H1 (cell line): ENCODE measurements at regions not wholly inside any gene's neighbourhood (a gene's known extent, or its start where the extent isn't known, plus 50 kb on each side); places are given as distances from the start of the nearest gene placed in this dataset.

ENCODE experiments used
- CTCF ChIA-PET: fragments of 300-600 bp; sonication (Branson Sonifier 250); formaldehyde crosslinking; loops from one replicate; lab custom pipeline; 2021; ENCODE audit not compliant: partially characterized antibody; lab: Charles Lee
- POLR2A ChIA-PET: fragments of 300-600 bp; sonication (Branson Sonifier 250); formaldehyde crosslinking; loops from one replicate; lab custom pipeline; 2021; ENCODE audit warnings: inconsistent platforms; ENCODE audit not compliant: partially characterized antibody; lab: Charles Lee
- DNase-seq, 2 experiments: peaks; one replicate each; pipeline versions ENCODE4 v3.0.0 to v3.0.0-alpha.2; 2010 to 2022; ENCODE audit warnings: low spot score in 2 of 2, low read depth in 1 of 2, mixed read lengths in 1 of 2
- FAIRE-seq: peaks from 2 replicates; lab custom pipeline; 2011; peaks lifted over from hg19 to GRCh38; lab: Jason Lieb, UNC
- H2AFZ ChIP-seq: 2 replicates; pipeline ENCODE4 v1.8.1; 2012; ENCODE audit warnings: low read length, inconsistent platforms
- H2AK5ac ChIP-seq: 2 replicates; pipeline ENCODE4 v1.6.1; 2013; ENCODE audit warnings: low read depth, low read length
- H2BK120ac ChIP-seq: replicated peaks from 2 replicates; pipeline ENCODE3; 2013; ENCODE audit warnings: low read depth, low read length, inconsistent platforms
- H2BK12ac ChIP-seq: 2 replicates; pipeline ENCODE4 v1.6.1; 2013; ENCODE audit warnings: low read depth, low read length
- H2BK15ac ChIP-seq: 2 replicates; pipeline ENCODE4 v1.6.1; 2013; ENCODE audit warnings: low read length
- H2BK20ac ChIP-seq: 2 replicates; pipeline ENCODE4 v1.6.1; 2013; ENCODE audit warnings: low read length
- H2BK5ac ChIP-seq: 2 replicates; pipeline ENCODE4 v1.6.1; 2013; ENCODE audit warnings: low read depth, low read length
- H3K14ac ChIP-seq: 2 replicates; pipeline ENCODE4 v1.6.1; 2013; ENCODE audit warnings: inconsistent platforms; ENCODE audit not compliant: insufficient read length
- H3K18ac ChIP-seq: 2 replicates; pipeline ENCODE4 v1.6.1; 2013; ENCODE audit warnings: low read length; ENCODE audit errors: extremely low read depth
- H3K23ac ChIP-seq: 2 replicates; pipeline ENCODE4 v1.6.1; 2013; ENCODE audit warnings: inconsistent platforms; ENCODE audit not compliant: insufficient read length
- H3K23me2 ChIP-seq: 2 replicates; pipeline ENCODE4 v1.6.1; 2013; ENCODE audit warnings: low read depth, low read length
- H3K27ac ChIP-seq: 2 replicates; pipeline ENCODE4 v1.6.1; 2011; ENCODE audit warnings: low read depth, low read length, inconsistent platforms
- H3K27me3 ChIP-seq, 4 experiments: replicated peaks in 1 of 4; 1 replicate in 1 of 4; 2 replicates in 3 of 4; pipeline versions ENCODE4 v1.6.1 to v1.8.1; 2011 to 2013; ENCODE audit warnings: low read length in 3 of 4, mild to moderate bottlenecking in 3 of 4, inconsistent platforms in 2 of 4, mixed read lengths in 2 of 4, moderate library complexity in 1 of 4; ENCODE audit not compliant: control insufficient read depth in 3 of 4, insufficient read depth in 3 of 4; ENCODE audit errors: extremely low read depth in 1 of 4
- H3K36me3 ChIP-seq, 4 experiments: 2 replicates each; pipeline versions ENCODE4 v1.6.1 to v1.8.1; 2011 to 2013; ENCODE audit warnings: mild to moderate bottlenecking in 4 of 4, low read length in 3 of 4, moderate library complexity in 2 of 4, control low read depth in 1 of 4, inconsistent platforms in 1 of 4; ENCODE audit not compliant: insufficient read depth in 4 of 4, control insufficient read depth in 2 of 4
- H3K4ac ChIP-seq: replicated peaks from 2 replicates; pipeline ENCODE3; 2013; ENCODE audit warnings: low read length, low read depth, mixed read lengths, inconsistent platforms; ENCODE audit not compliant: insufficient read length
- H3K4me1 ChIP-seq, 4 experiments: replicated peaks in 1 of 4; 1 replicate in 1 of 4; 2 replicates in 3 of 4; pipeline versions ENCODE4 v1.6.1 to v1.8.1; 2011 to 2013; ENCODE audit warnings: low read length in 3 of 4, inconsistent platforms in 2 of 4, mixed read lengths in 1 of 4; ENCODE audit not compliant: insufficient read depth in 4 of 4, control insufficient read depth in 3 of 4
- H3K4me2 ChIP-seq, 2 experiments: 2 replicates each; pipeline versions ENCODE4 v1.6.1 to v1.8.1; 2011 to 2013; ENCODE audit warnings: low read depth in 2 of 2, low read length in 2 of 2, control low read depth in 1 of 2, inconsistent platforms in 1 of 2, mild to moderate bottlenecking in 1 of 2; ENCODE audit not compliant: insufficient read depth in 1 of 2
- H3K4me3 ChIP-seq, 4 experiments: fragments of 200-600, 300-600 bp in 1 of 4; sonication (generic), shearing (Covaris generic), sonication (Bioruptor Twin) in 1 of 4; 2 replicates each; pipeline versions ENCODE4 v1.5.1 to v1.8.1; 2011 to 2016; ENCODE audit warnings: low read length in 4 of 4, low read depth in 3 of 4, control low read depth in 2 of 4, inconsistent platforms in 2 of 4, mild to moderate bottlenecking in 2 of 4, mixed read lengths in 1 of 4, moderate library complexity in 1 of 4; ENCODE audit not compliant: insufficient read depth in 2 of 4; ENCODE audit errors: extremely low read depth in 1 of 4
- H3K56ac ChIP-seq: replicated peaks from 2 replicates; pipeline ENCODE3; 2013; ENCODE audit warnings: low read depth, mild to moderate bottlenecking, mixed read lengths, low read length, inconsistent platforms; ENCODE audit not compliant: insufficient read length
- H3K79me1 ChIP-seq: 2 replicates; pipeline ENCODE4 v1.6.1; 2013; ENCODE audit warnings: low read depth, low read length, control low read depth
- H3K79me2 ChIP-seq, 2 experiments: 2 replicates each; pipeline versions ENCODE4 v1.6.1 to v1.8.1; 2012 to 2013; ENCODE audit warnings: low read length in 2 of 2, mild to moderate bottlenecking in 2 of 2, inconsistent platforms in 1 of 2; ENCODE audit not compliant: insufficient read depth in 2 of 2, control insufficient read depth in 1 of 2
- H3K9ac ChIP-seq, 4 experiments: replicated peaks in 1 of 4; 1 replicate in 1 of 4; 2 replicates in 3 of 4; pipeline versions ENCODE4 v1.6.1 to v1.8.1; 2011 to 2013; ENCODE audit warnings: low read depth in 3 of 4, low read length in 3 of 4, control low read depth in 2 of 4, mild to moderate bottlenecking in 2 of 4, moderate library complexity in 2 of 4, inconsistent platforms in 1 of 4; ENCODE audit errors: extremely low read depth in 1 of 4
- H3K9me3 ChIP-seq, 2 experiments: 2 replicates each; pipeline versions ENCODE4 v1.6.1 to v1.8.1; 2012 to 2013; ENCODE audit warnings: mild to moderate bottlenecking in 2 of 2, moderate library complexity in 2 of 2, control low read depth in 1 of 2, inconsistent platforms in 1 of 2, low read depth in 1 of 2, low read length in 1 of 2, mixed read lengths in 1 of 2; ENCODE audit not compliant: insufficient read depth in 2 of 2
- H4K20me1 ChIP-seq, 2 experiments: replicated peaks in 1 of 2; 2 replicates each; pipeline versions ENCODE3 to v1.8.1; 2011 to 2013; ENCODE audit warnings: inconsistent platforms in 2 of 2, low read length in 2 of 2, mild to moderate bottlenecking in 1 of 2; ENCODE audit not compliant: insufficient read depth in 2 of 2, control insufficient read depth in 1 of 2
- H4K5ac ChIP-seq: 2 replicates; pipeline ENCODE4 v1.6.1; 2013; ENCODE audit warnings: low read length, low read depth, mixed read lengths, inconsistent platforms; ENCODE audit not compliant: insufficient read length
- H4K8ac ChIP-seq: 2 replicates; pipeline ENCODE4 v1.8.0; 2013; ENCODE audit warnings: mild to moderate bottlenecking, moderate library complexity, low read length, inconsistent platforms; ENCODE audit not compliant: insufficient read depth; ENCODE audit errors: extremely low read depth
- H4K91ac ChIP-seq: replicated peaks from 2 replicates; pipeline ENCODE3; 2013; ENCODE audit warnings: low read length, mixed read lengths, inconsistent platforms; ENCODE audit not compliant: insufficient read length
- BCL11A ChIP-seq, 2 experiments: IDR thresholded peaks; one replicate each; pipeline ENCODE4 v1.6.1; 2011; ENCODE audit warnings: low read depth in 2 of 2, low read length in 2 of 2, mild to moderate bottlenecking in 2 of 2
- CBX8 ChIP-seq: fragments of 300-800, 300-1000 bp; sonication (generic); IDR thresholded peaks from 2 replicates; pipeline ENCODE4 v1.7.1; 2016; ENCODE audit warnings: low read depth, low read length, borderline replicate concordance
- CREB1 ChIP-seq: IDR thresholded peaks from 2 replicates; pipeline ENCODE4 v1.6.1; 2012; ENCODE audit warnings: inconsistent platforms
- GABPA ChIP-seq: IDR thresholded peaks from 2 replicates; pipeline ENCODE4 v1.6.1; 2011; ENCODE audit warnings: mild to moderate bottlenecking, low read length, moderate library complexity, borderline replicate concordance; ENCODE audit not compliant: insufficient read depth
- HDAC6 ChIP-seq: IDR thresholded peaks from one replicate; pipeline ENCODE4 v1.7.1; 2012; ENCODE audit warnings: low read depth, mild to moderate bottlenecking, inconsistent platforms, low read length, moderate library complexity
- KDM1A ChIP-seq: fragments of 200-600, 300-600 bp; sonication (generic); IDR thresholded peaks from 2 replicates; pipeline ENCODE4 v1.7.1; 2016; ENCODE audit warnings: mild to moderate bottlenecking, low read length, borderline replicate concordance
- SAP30 ChIP-seq: fragments of 300-600 bp; sonication (generic); IDR thresholded peaks from 2 replicates; pipeline ENCODE4 v1.7.1; 2012; ENCODE audit warnings: low read length, moderate library complexity, mild to moderate bottlenecking, inconsistent platforms; ENCODE audit not compliant: insufficient read depth, insufficient replicate concordance
- SIN3A ChIP-seq, 2 experiments: IDR thresholded peaks in 1 of 2; conservative IDR thresholded peaks in 1 of 2; 2 replicates each; pipeline ENCODE4 v1.6.1; 2011 to 2012; ENCODE audit warnings: low read length in 2 of 2, improper control_type of control experiment in 1 of 2, low read depth in 1 of 2, mild to moderate bottlenecking in 1 of 2
- SIX5 ChIP-seq: IDR thresholded peaks from 2 replicates; pipeline ENCODE4 v1.6.1; 2011; ENCODE audit warnings: mild to moderate bottlenecking, low read depth, low read length
- SP4 ChIP-seq: IDR thresholded peaks from 2 replicates; pipeline ENCODE4 v1.6.1; 2012; ENCODE audit warnings: low read length, inconsistent platforms
- TAF1 ChIP-seq: IDR thresholded peaks from 2 replicates; pipeline ENCODE4 v1.6.1; 2011; ENCODE audit warnings: mild to moderate bottlenecking, low read depth, low read length

- Histone ChIP-seq H3K9me3 (no peaks in the 10 kb centered on the region), H2BK15ac (no peak overlapping the region), H3K4ac (no peak overlapping the region), H4K20me1 (no peaks in the 10 kb centered on the region), H3K79me2 (no peaks in the 10 kb centered on the region), H3K4me1 (no peaks in the 10 kb centered on the region), H2BK120ac (no peak overlapping the region), H2BK20ac (no peak overlapping the region), H3K27ac (no peak overlapping the region)
- DNase-seq = peak in 1 of 2 experiments; percentile 17
- TF ChIP-seq SIX5 (no peak), HDAC6 (no peak), GABPA (no peak), CREB1 (no peak), BCL11A (IDR thresholded peaks at IDR 0.05; ENCODE audit: low read depth in 2 of 2, low read length in 2 of 2) (no peak), SP4 (no peak), TAF1 (no peak), SIN3A (conservative IDR thresholded peaks at IDR 0.05 in 1 of 2, IDR thresholded peaks at IDR 0.05 in 1 of 2; ENCODE audit: low read depth in 1 of 2, low read length in 2 of 2) (no peak), KDM1A (no peak), SAP30 (no peak), CBX8 (no peak)
- TF ChIP-seq, all 59 proteins: peak for 0
- Histone ChIP-seq H4K8ac (no peak overlapping the region), H3K4me3 (no peak overlapping the region), H3K18ac (no peak overlapping the region), H3K36me3 (no peaks in the 10 kb centered on the region), H3K4me2 (no peak overlapping the region), H4K5ac (no peak overlapping the region), H3K23me2 (no peaks in the 10 kb centered on the region), H3K27me3 (no peaks in the 10 kb centered on the region), H3K23ac (no peak overlapping the region), H3K14ac (no peak overlapping the region), H4K91ac (no peak overlapping the region), H3K9ac (no peak overlapping the region), H2AFZ (no peak overlapping the region), H2BK12ac (no peak overlapping the region), H2BK5ac (no peak overlapping the region), H2AK5ac (no peak overlapping the region), H3K79me1 (no peaks in the 10 kb centered on the region), H3K56ac (no peak overlapping the region)
- POLR2A ChIA-PET = no interaction called here
- CTCF ChIA-PET = interaction anchor here (0.9 to 2.2 kb wide), 4 partner anchors 10 to 81 kb away, joined by 3 to 9 read pairs (median 4); no protein-coding TSS in a partner anchor
- FAIRE-seq = no peak
Measured at GRCh38 chr4:138952411-138952810, 63.2 kb upstream of the NOCT start.
